ENCODE measurements at regions not wholly inside any gene's neighbourhood (a gene's known extent, or its start where the extent isn't known, plus 50 kb on each side); places are given as distances from the start of the nearest gene placed in this dataset.

DNA sequence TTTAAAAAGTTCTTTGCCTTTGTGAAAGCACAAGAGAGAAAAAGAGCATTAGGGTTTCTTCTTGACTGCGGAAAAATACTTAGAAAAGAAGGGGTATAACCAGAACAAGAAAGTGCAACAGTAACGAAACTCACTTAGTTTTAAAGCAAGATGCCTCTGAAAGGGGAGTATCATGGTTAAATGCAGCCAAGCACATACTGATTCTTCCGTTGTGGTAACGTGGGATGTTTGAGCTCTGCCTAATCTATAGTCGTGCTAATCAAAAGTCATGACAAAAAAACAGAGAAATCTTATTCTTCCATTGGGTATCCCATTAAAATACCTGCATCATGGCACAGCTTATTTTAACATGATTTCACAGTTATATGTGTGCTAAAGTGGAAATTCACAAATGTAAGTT, 187.8 kb upstream of the LRFN5 start:
- Mint-ChIP-seq H3K27me3 (ENCODE audit: low read depth) (no peaks in the 10 kb centered on the region), H3K27ac (ENCODE audit: unreplicated experiment) (no peak overlapping the region), H3K9me3 (no peaks in the 10 kb centered on the region)

DNA sequence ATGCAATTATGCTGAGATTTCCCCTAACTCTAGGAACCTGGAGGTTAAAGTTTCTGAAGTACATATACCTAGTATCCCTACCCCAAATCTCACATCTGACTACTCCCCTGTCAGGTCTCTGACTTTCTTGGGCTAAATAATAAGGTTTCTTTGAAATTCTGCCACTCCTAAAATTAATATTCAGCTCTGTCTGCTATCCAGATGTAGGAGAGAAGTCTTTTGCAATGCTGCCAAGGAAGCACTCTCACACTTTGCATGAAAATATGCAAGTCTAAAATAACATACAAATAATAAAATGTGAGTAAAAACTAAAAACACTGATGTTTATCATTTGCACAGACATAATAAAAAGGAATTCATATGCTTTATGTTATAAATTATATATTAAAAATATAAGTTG, 196.9 kb upstream of the LRFN5 start:
- Mint-ChIP-seq H3K36me3 (ENCODE audit: low read depth) (no peaks in the 10 kb centered on the region), H3K4me1 (no peaks in the 10 kb centered on the region), H3K27ac (ENCODE audit: unreplicated experiment) (no peak overlapping the region), H3K4me3 (no peak overlapping the region), H3K27me3 (ENCODE audit: low read depth) (no peaks in the 10 kb centered on the region), H3K9me3 (no peaks in the 10 kb centered on the region)
- no peak for DNase-seq (ENCODE audit: low read depth, low spot score)
- TF ChIP-seq, protein P1, sequence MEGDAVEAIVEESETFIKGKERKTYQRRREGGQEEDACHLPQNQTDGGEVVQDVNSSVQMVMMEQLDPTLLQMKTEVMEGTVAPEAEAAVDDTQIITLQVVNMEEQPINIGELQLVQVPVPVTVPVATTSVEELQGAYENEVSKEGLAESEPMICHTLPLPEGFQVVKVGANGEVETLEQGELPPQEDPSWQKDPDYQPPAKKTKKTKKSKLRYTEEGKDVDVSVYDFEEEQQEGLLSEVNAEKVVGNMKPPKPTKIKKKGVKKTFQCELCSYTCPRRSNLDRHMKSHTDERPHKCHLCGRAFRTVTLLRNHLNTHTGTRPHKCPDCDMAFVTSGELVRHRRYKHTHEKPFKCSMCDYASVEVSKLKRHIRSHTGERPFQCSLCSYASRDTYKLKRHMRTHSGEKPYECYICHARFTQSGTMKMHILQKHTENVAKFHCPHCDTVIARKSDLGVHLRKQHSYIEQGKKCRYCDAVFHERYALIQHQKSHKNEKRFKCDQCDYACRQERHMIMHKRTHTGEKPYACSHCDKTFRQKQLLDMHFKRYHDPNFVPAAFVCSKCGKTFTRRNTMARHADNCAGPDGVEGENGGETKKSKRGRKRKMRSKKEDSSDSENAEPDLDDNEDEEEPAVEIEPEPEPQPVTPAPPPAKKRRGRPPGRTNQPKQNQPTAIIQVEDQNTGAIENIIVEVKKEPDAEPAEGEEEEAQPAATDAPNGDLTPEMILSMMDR (conservative IDR thresholded peaks at IDR 0.05), result no peak

More for the DNA sequence above, 187.8 kb upstream of the LRFN5 start:
- Mint-ChIP-seq H3K4me3 (no peak overlapping the region), H3K4me1 (no peaks in the 10 kb centered on the region), H3K36me3 (ENCODE audit: low read depth) (no peaks in the 10 kb centered on the region)
- TF ChIP-seq, protein P1 (conservative IDR thresholded peaks at IDR 0.05), result no peak
- no peak for DNase-seq (ENCODE audit: low read depth, low spot score)

DNA sequence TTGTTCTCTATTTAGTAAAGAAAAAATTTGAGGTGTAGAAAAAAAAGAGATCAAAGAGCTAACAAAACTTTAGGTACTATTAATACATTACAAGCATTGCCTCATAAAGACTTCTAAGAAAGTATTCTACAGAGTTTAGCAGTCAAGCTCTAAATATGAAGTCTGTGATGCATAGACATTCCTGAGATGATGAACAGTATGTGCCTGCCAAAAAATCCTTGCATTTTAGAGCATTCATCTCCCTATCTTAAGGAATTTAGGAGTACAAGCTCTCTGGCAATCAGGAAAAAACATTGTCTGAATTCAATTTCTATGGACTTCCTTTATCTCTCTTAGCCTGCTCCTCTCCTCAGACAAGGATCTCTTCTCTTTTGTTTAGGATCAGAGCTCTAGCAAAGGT, 202.6 kb upstream of the LRFN5 start:
- no peak for DNase-seq (ENCODE audit: low read depth, low spot score)
- TF ChIP-seq, protein P1 (conservative IDR thresholded peaks at IDR 0.05), result no peak
- Mint-ChIP-seq H3K4me1 (peaks cover 6% of the 10 kb centered on the region), H3K4me3 (no peak overlapping the region), H3K36me3 (ENCODE audit: low read depth) (no peaks in the 10 kb centered on the region), H3K27me3 (ENCODE audit: low read depth) (no peaks in the 10 kb centered on the region), H3K27ac (ENCODE audit: unreplicated experiment) (no peak overlapping the region), H3K9me3 (no peaks in the 10 kb centered on the region)

DNA sequence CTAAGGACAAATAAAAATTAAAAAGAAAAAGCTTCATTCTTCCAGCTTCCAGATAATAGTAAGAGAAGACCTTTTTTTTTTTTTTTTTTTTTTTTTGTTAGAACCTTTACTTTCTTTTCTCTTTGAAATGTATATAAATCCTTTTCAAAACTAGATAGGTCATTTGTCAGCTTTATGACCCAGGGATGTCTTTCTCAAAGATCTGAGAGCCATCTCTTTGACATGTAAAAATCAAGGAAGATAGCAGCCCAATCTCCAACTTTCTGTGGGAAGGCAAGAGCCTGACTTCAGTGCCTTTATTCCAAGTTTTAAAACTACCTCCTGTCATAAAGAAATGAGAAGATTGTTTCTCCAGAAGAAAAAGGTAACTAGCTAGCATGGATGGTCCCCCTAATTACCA, 203.3 kb upstream of the LRFN5 start:
- peaks cover 6% of the 10 kb centered on the region for H3K4me1 Mint-ChIP-seq
- H3K36me3 Mint-ChIP-seq (ENCODE audit: low read depth), result no peaks in the 10 kb centered on the region
- H3K27ac Mint-ChIP-seq (ENCODE audit: unreplicated experiment), result no peak overlapping the region
- DNase-seq (ENCODE audit: low read depth, low spot score), result no peak
- H3K27me3 Mint-ChIP-seq (ENCODE audit: low read depth), result no peaks in the 10 kb centered on the region
- no peaks in the 10 kb centered on the region for H3K9me3 Mint-ChIP-seq
- TF ChIP-seq, protein P1 (conservative IDR thresholded peaks at IDR 0.05), result no peak
- no peak overlapping the region for H3K4me3 Mint-ChIP-seq

DNA sequence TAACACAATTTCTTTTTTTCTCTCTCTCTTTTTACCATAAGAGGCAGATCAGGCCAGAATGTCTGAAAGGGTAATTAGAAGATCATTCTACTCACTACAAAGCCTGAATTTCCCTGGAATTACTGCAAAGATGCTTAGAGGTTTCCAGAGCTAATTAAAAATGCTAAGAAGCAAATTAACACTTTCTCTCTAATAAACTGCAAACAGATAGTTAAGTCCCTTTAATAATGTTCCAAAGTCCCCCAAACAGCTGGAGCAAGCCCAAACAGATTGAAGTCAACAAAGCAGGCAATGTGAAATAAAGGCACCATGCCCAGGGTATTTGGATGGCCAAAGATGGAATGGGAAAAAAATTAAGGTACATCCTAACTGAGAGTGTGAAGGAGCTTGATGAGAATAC, 208.8 kb upstream of the LRFN5 start:
- TF ChIP-seq, protein P1 (conservative IDR thresholded peaks at IDR 0.05), result no peak
- Mint-ChIP-seq H3K4me1 (peaks cover 5% of the 10 kb centered on the region), H3K27ac (ENCODE audit: unreplicated experiment) (no peak overlapping the region), H3K36me3 (ENCODE audit: low read depth) (no peaks in the 10 kb centered on the region), H3K27me3 (ENCODE audit: low read depth) (no peaks in the 10 kb centered on the region), H3K9me3 (no peaks in the 10 kb centered on the region), H3K4me3 (no peak overlapping the region)
- DNase-seq (ENCODE audit: low read depth, low spot score), result no peak

DNA sequence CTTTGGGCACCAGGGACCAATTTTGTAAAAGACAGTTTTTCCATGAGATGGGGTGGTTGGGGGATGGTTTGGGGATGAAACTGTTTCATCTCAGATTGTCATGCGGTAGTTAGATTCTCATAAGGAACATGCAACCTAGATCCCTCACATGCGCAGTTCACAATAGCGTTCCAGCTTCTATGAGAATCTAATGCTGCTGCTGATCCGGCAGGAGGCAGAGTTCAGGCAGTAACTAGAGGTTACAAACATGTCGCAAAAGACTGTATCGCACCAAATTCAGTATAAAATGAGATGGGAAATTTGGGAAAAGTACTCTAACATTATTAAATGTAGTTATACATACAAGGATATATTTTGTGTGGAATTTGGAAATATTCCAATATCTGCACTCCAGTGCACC, 213.2 kb upstream of the LRFN5 start:
- no peaks in the 10 kb centered on the region for H3K9me3 Mint-ChIP-seq
- no peak overlapping the region for H3K4me3 Mint-ChIP-seq
- TF ChIP-seq, protein P1 (conservative IDR thresholded peaks at IDR 0.05), result no peak
- DNase-seq (ENCODE audit: low read depth, low spot score), result no peak
- H3K4me1 Mint-ChIP-seq, result peaks cover 5% of the 10 kb centered on the region
- no peaks in the 10 kb centered on the region for H3K36me3 Mint-ChIP-seq (ENCODE audit: low read depth)
- no peak overlapping the region for H3K27ac Mint-ChIP-seq (ENCODE audit: unreplicated experiment)
- H3K27me3 Mint-ChIP-seq (ENCODE audit: low read depth), result no peaks in the 10 kb centered on the region

Data from neural crest cell (in vitro differentiated cells).